Astrocyte of the spinal cord (primary cell): ENCODE measurements at regions not wholly inside any gene's neighbourhood (a gene's known extent, or its start where the extent isn't known, plus 50 kb on each side); places are given as distances from the start of the nearest gene placed in this dataset.

Experiments
- DNase-seq: peaks from one replicate; pipeline ENCODE4 v3.0.0; 2011; ENCODE audit warnings: low read depth, low spot score
- H3K4me3 ChIP-seq: 2 replicates; pipeline ENCODE4 v1.5.1; 2011; ENCODE audit warnings: low read depth, mild to moderate bottlenecking, low read length, moderate library complexity
- in situ Hi-C: cut with HindIII; loops from 2 replicates; pipeline ENCODE4 v1.10.0; 2017; ENCODE audit warnings: low sequenced_read_pairs
- TF ChIP-seq, protein P1 (sequence below): IDR thresholded peaks from 2 replicates; pipeline ENCODE4 v1.5.1; 2012; ENCODE audit warnings: low read depth, mild to moderate bottlenecking, low read length, inconsistent platforms

DNA sequence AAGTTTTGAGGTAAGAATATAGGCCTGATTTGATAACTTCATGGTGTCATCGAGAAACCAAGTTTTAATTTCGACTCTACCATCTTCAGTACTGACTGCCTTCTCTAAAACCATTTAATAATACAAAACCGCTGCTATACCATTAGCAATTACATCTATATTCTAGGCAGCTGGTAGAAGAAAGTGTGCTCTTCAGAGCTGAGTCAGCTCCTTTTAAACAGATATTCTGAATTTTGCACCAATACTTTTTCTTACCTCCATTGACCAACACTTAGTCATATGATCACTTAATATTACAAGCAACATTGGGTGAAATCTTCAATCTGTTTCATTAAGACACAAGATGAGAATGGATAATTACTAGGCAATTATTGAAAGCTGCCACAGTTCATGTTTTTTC lies 1667.8 kb downstream of the PCDH9 start:
- in situ Hi-C loops, result no loop called here
- H3K4me3 ChIP-seq, result no peak overlapping the region
- no peak for DNase-seq
- TF ChIP-seq, protein P1, sequence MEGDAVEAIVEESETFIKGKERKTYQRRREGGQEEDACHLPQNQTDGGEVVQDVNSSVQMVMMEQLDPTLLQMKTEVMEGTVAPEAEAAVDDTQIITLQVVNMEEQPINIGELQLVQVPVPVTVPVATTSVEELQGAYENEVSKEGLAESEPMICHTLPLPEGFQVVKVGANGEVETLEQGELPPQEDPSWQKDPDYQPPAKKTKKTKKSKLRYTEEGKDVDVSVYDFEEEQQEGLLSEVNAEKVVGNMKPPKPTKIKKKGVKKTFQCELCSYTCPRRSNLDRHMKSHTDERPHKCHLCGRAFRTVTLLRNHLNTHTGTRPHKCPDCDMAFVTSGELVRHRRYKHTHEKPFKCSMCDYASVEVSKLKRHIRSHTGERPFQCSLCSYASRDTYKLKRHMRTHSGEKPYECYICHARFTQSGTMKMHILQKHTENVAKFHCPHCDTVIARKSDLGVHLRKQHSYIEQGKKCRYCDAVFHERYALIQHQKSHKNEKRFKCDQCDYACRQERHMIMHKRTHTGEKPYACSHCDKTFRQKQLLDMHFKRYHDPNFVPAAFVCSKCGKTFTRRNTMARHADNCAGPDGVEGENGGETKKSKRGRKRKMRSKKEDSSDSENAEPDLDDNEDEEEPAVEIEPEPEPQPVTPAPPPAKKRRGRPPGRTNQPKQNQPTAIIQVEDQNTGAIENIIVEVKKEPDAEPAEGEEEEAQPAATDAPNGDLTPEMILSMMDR, result no peak

DNA sequence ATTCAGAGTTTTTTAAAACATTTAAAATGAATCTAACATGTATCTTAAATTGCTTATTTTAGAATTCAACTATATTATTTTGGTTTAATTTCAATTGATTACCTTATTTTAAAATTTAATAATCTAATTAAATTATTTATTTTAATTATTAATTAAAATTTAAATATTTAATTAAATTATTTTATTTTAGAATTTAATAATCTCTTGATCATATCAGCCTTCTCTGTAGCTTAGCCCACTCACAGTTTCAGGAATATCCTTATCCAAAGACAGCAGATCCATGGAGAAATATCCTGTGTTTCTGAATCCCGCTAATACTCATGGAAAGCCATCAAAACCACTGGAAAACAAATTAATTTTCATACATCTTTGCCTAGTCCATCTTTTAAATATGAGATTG lies 1669.2 kb downstream of the PCDH9 start:
- TF ChIP-seq, protein P1, result no peak

GRCh38 chr13:65555962-65556361 lies 1674.2 kb downstream of the PCDH9 start:
- TF ChIP-seq, protein P1, result no peak
- in situ Hi-C loops, result no loop called here
- H3K4me3 ChIP-seq, result no peak overlapping the region
- no peak for DNase-seq

More for the DNA sequence above, 1669.2 kb downstream of the PCDH9 start:
- H3K4me3 ChIP-seq, result no peak overlapping the region
- in situ Hi-C loops, result no loop called here
- no peak for DNase-seq

DNA sequence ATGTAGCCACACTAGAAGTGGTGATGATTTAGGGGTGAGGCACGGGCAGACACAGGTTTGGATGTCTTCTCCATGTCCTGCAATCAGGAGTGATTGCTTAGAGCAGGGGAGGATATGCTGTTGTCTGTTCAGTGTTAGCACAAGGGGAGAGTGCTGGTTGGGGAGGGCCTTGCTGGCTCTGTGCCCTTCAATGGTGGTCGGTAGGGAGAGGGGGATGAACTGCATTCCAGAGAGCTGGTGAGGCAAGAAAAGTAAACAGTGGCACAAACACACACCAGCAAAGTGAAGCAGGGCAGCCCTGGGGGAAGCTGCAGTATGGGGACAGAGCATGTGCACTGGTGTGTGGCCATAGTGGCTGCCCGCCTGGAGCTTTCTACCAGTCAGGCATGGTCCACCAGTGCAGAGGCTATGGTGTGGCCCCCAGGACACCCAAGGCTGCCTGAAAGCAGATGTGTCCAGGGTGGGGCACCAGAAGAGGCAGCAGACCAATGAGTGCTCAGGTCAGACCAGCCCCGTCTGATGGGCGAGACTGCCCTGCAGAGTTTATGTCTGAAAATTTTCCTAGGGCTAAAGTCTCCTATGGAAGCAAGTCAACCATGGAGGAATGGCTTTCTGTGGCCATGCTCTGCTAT lies 1676.9 kb downstream of the PCDH9 start:
- in situ Hi-C loops, result no loop called here
- no peak overlapping the region for H3K4me3 ChIP-seq
- no peak for DNase-seq
- TF ChIP-seq, protein P1, result no peak

DNA sequence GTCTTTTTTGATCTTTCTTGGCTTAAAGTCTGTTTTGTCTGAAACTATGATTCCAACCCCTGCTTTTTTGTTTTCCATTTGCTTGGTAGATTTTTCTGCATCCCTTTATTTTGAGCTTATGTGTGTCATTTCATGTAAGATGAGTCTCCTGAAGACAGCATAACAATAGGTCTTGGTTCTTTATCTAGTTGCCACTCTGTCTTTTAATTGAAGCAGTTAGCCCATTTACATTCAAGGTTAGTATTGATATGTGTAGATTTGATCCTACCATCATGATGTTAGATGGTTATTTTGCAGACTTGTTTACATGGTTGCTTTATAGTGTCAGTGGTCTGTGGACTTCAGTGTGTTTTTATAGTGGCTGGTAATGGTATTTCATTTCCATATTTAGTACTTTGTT lies 1678.9 kb downstream of the PCDH9 start:
- H3K4me3 ChIP-seq, result no peak overlapping the region
- in situ Hi-C loops, result no loop called here
- TF ChIP-seq, protein P1, result no peak
- no peak for DNase-seq

DNA sequence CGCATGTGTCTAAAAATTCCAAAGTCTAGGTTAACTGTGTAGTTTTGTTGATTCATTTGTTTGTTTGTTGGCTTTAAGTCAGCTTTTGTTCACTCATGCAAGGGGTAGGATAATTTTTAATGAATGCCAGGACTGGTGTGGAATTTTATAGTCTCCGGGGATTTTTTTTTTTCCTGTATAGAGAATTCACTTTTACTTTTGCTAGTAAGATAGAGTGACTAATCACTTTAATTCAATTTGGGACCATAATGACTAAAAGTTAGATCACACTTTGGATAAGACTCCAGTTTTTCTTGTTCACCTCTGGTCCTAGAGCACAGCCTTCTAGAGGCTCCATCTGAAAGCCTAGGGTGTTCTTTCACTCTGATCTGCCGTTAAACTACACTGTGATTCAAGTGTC lies 1690.0 kb downstream of the PCDH9 start:
- in situ Hi-C loops, result no loop called here
- TF ChIP-seq, protein P1, result no peak
- peak; percentile 9 for DNase-seq
- H3K4me3 ChIP-seq, result no peak overlapping the region
